Testis (tissue), 2 donors: ENCODE measurements at regions not wholly inside any gene's neighbourhood (a gene's known extent, or its start where the extent isn't known, plus 50 kb on each side); places are given as distances from the start of the nearest gene placed in this dataset.

Experiments
- DNase-seq: peaks from one replicate; pipeline ENCODE4 v3.0.0-alpha.2; 2019
- H3K27ac ChIP-seq, 2 donors: fragments of 200-600 bp; sonication (generic); one replicate each; pipeline ENCODE4 v1.5.1; 2019
- H3K27me3 ChIP-seq: fragments of 200-600 bp; sonication (generic); one replicate; pipeline ENCODE4 v1.5.1; 2019
- H3K36me3 ChIP-seq: fragments of 200-600 bp; sonication (generic); one replicate; pipeline ENCODE4 v1.5.1; 2017; ENCODE audit warnings: low read depth; ENCODE audit errors: missing control alignments
- H3K4me1 ChIP-seq: fragments of 200-600 bp; sonication (generic); one replicate; pipeline ENCODE4 v1.5.1; 2019
- H3K4me3 ChIP-seq, 2 donors: fragments of 200-600 bp; sonication (generic); one replicate each; pipeline ENCODE4 v1.5.1; 2017 to 2019
- H3K9me3 ChIP-seq: fragments of 200-600 bp; sonication (generic); one replicate; pipeline ENCODE4 v1.5.1; 2017
- CTCF ChIP-seq, 3 experiments: fragments of 450-650 bp in 2 of 3; fragments of 200-600 bp in 1 of 3; sonication (generic) in 1 of 3; IDR thresholded peaks; one replicate each; pipeline ENCODE4 v1.5.1; 2016 to 2019; ENCODE audit warnings: antibody characterized with exemption in 3 of 3, mild to moderate bottlenecking in 2 of 3, moderate library complexity in 1 of 3
- POLR2A ChIP-seq: fragments of 450-650 bp; IDR thresholded peaks from one replicate; pipeline ENCODE4 v1.6.1; 2017; ENCODE audit warnings: antibody characterized with exemption, mild to moderate bottlenecking, moderate library complexity
- WGBS, 2 donors: methylation state at CpG; one replicate each; pipeline ENCODE4 v1.1.5; 2018; 5-methylcytosine and 5-hydroxymethylcytosine counted together
- intact Hi-C: fragments of 100-400 bp; cut with DNase I; formaldehyde crosslinking; loops from one replicate; pipeline ENCODE4 v1.15.1; 2023; ENCODE audit warnings: low total_unique reads

GRCh38 chr12:77613411-77613810 lies 217.3 kb upstream of the NAV3 start:
- no peak overlapping the region for H3K27ac ChIP-seq
- no peaks in the 10 kb centered on the region for H3K9me3 ChIP-seq
- no peaks in the 10 kb centered on the region for H3K27me3 ChIP-seq
- H3K4me1 ChIP-seq = no peaks in the 10 kb centered on the region
- H3K36me3 ChIP-seq = no peaks in the 10 kb centered on the region
- TF ChIP-seq POLR2A (no peak), CTCF (IDR thresholded peaks at IDR 0.05) (no peak)
- intact Hi-C loops = no loop called here
- H3K4me3 ChIP-seq = no peak overlapping the region
- 83 to 90% methylated on average over 4 of the region's 4 CpGs for WGBS, 2 donors
- DNase-seq = no peak

GRCh38 chr12:77610446-77610845 lies 220.2 kb upstream of the NAV3 start:
- DNase-seq = no peak
- Histone ChIP-seq H3K27me3 (no peaks in the 10 kb centered on the region), H3K4me3 (no peak overlapping the region), H3K36me3 (no peaks in the 10 kb centered on the region), H3K4me1 (no peaks in the 10 kb centered on the region), H3K9me3 (no peaks in the 10 kb centered on the region), H3K27ac (no peak overlapping the region)
- TF ChIP-seq POLR2A (no peak), CTCF (IDR thresholded peaks at IDR 0.05) (no peak)
- intact Hi-C loops = no loop called here
- 85 to 89% methylated on average over 2 of the region's 2 CpGs for WGBS, 2 donors

- intact Hi-C loops = no loop called here
- TF ChIP-seq CTCF (IDR thresholded peaks at IDR 0.05) (no peak), POLR2A (no peak)
- H3K36me3 ChIP-seq = no peaks in the 10 kb centered on the region
- no peak overlapping the region for H3K4me3 ChIP-seq
- no peak overlapping the region for H3K27ac ChIP-seq
- DNase-seq = no peak
- no peaks in the 10 kb centered on the region for H3K4me1 ChIP-seq
- WGBS, 2 donors = 81 to 83% methylated on average over 2 of the region's 2 CpGs
- no peaks in the 10 kb centered on the region for H3K27me3 ChIP-seq
- no peaks in the 10 kb centered on the region for H3K9me3 ChIP-seq
Measured at GRCh38 chr12:77609016-77609415, 221.7 kb upstream of the NAV3 start.

- Histone ChIP-seq H3K4me3 (no peak overlapping the region), H3K36me3 (no peaks in the 10 kb centered on the region)
- intact Hi-C loops = no loop called here
Measured at GRCh38 chr12:77608271-77608824, 222.3 kb upstream of the NAV3 start.

More at GRCh38 chr12:77608271-77608824, 222.3 kb upstream of the NAV3 start:
- no peak for TF ChIP-seq CTCF (IDR thresholded peaks at IDR 0.05)
- no peak for TF ChIP-seq POLR2A
- Histone ChIP-seq H3K9me3 (no peaks in the 10 kb centered on the region), H3K4me1 (no peaks in the 10 kb centered on the region), H3K27ac (no peak overlapping the region), H3K27me3 (no peaks in the 10 kb centered on the region)
- DNase-seq = no peak
